IPS-NIHi7 (cell line): ENCODE measurements at regions not wholly inside any gene's neighbourhood (a gene's known extent, or its start where the extent isn't known, plus 50 kb on each side); places are given as distances from the start of the nearest gene placed in this dataset.

ENCODE experiments used
- DNase-seq: peaks from one replicate; pipeline ENCODE4 v3.0.0; 2012; ENCODE audit warnings: mixed read lengths; ENCODE audit errors: extremely low spot score

DNA sequence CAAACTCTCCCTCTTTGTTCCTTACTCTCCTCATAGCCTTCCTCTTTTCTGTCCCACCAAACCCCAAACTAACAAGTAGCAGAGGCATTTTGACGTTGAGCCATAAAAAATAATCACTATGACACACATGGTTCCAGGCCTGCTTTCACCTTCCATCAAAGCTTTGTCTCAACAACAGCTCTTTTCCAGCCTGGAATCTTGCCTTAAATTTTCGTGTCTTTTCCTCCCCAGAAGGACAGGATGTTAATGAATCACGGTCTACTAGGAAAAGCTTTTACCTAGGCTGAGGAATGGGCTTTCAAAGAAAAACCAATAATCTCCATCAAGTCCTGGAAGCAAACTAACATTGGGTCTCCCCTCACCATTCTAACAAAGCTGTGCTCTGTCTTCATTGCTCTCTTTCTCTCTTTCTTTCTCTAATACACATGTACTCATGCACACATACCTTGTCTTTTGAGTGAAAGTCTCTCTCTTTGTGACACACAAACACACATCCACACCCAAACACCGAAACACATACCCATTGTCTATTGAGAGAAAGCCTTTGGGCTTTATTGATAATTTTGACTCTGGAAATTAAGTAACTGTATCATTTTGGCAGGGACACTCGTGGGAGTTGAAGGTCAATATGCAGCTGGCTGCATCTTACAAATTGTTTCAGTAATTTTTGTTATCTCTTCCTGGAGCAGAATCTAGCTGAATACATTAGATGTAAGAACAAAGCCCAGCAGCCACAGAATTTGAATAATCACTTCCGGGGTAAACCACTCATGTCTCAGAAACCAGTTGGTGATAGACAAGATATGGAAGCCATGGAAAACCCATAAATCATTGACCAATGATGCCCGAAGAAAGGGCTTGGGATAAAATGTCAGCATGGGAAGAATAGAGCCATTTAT, 107.4 kb upstream of the SLC4A7 start:
- no peak for DNase-seq

DNA sequence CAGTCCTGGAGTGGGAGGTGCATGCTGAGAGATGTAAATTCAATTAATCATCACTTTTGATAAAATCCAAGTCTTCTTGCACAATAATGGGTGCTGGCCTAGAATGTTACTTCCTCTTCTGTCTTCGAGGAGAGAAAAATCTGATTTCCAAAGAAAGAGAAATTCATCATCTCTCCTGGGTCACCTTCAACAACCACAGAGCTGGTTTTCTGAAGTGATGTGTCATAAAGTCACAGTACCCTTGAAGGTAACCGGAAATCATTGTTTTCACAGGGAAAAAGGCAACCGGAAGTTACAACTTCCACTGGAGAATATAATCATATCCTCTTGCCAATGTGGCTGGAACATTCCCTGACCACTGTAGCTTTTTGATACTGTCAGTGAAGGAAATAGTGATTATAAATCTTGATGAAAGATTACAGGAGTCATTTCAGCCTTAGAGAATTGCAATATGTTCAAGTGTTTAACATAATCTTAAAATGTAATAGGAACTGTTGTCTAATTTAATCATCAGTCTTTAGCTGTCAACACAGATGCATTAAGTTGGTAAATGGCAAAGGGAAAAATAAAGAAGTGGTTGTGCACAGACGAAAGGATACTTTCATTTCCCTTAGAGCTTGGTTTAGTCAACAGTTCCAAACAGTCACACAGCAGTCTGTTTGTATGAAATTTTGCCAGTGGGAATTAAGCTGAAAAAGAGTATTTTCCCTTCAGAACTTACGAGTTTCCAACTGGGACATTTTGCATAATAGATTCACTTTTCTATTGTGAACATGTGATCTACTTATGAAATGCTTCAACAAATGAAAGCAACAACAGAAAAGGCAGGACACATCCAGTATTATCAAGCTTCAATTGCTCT, 106.5 kb upstream of the SLC4A7 start:
- no peak for DNase-seq

- no peak for DNase-seq
Observed at GRCh38 chr3:27589795-27590194, 105.6 kb upstream of the SLC4A7 start.

DNA sequence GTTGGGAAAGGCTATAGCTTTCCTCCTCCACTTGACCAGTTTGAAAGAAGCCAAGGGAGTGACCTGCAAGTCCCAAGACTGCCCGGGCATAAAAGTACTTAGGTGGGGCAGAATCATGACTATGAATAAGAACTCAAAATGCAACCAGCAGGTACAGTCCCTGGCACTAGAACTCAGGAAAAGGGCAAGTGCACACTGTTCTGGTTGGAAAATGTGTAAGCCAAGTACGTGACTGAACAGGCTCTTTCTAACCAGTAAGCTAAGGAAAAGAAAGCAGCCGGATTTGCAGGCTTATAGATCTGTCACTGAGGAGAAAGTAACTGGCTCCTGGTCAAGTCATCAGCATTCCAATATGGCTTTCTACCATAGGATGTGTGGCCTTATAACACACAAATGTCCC, 101.2 kb upstream of the SLC4A7 start:
- no peak for DNase-seq

GRCh38 chr3:27584874-27585273, 100.7 kb upstream of the SLC4A7 start:
- DNase-seq = no peak

GRCh38 chr3:27581852-27582251, 97.7 kb upstream of the SLC4A7 start:
- no peak for DNase-seq

DNA sequence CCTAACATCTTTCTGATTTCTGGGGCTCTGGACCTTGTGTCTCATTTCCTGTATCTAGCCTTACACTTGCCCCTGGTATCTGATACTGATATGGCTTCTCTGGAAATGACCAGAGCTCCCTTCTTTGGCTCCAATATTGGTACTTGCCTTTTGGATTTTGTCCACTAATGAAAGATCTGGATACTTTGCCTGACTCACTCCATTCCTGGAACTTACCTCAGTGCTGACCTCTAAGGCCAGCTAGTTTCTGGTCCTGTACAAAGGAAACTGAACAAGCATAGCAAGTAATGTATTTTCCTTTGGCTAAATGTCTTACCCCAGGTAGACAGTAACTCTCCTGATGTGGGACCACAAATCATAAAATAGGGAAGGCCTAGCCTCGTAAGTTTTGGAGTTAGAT, 93.8 kb upstream of the SLC4A7 start:
- DNase-seq = no peak

GRCh38 chr3:27577504-27577903, 93.3 kb upstream of the SLC4A7 start:
- no peak for DNase-seq

DNA sequence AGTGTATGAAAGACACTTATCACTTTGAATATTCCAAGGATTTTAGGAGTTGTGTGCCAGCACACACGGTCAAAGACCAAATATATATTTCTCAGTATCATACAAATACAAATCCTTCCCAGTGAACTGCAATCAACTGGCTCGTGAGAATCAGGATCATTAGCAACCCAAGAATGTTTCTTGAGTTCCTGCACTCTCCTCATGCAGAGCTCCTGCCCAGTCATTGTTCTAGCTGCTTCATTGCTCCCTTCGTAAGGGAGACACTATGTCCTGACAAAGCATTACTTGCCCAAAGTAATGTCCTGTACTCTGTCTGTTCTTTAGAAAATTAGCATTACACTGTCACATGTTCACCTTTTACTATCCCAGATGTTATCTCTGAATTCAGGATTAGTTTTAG, 92.0 kb upstream of the SLC4A7 start:
- no peak for DNase-seq

DNA sequence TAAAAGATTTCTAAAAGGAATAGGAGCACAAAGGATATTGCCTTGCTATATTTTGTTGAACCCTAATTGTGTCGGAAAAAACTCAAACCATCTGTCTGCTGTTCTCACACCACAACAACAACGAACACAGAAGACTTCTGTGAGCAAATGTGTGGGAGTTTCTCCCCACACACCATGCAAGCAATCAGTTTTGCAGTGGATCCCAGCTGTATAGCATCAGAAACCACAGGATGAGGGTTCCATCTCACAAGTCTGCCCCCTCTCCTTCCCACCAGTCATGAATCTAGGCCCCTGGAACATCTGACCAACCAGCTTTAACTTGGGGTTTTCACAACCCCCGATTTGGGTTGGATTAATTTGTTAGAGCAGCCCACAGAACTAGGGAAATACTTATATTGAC, 91.3 kb upstream of the SLC4A7 start:
- DNase-seq = no peak

DNA sequence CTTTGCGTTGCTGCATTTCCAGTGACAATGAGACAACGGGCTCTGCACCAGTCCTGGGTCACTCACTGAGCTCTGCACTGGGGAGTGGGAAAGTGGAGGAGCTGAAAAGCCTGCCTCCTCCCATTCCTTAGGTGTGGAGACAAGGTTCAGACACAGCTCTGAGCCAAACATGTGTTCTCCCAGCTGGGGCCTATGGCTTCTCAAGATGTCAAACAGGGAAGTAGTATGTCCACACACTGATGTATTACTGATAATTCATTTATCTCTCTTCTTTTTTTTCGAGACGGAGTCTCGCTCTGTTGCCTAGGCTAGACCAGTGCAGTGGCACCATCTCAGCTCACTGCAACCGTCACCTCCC, 90.2 kb upstream of the SLC4A7 start:
- no peak for DNase-seq

DNA sequence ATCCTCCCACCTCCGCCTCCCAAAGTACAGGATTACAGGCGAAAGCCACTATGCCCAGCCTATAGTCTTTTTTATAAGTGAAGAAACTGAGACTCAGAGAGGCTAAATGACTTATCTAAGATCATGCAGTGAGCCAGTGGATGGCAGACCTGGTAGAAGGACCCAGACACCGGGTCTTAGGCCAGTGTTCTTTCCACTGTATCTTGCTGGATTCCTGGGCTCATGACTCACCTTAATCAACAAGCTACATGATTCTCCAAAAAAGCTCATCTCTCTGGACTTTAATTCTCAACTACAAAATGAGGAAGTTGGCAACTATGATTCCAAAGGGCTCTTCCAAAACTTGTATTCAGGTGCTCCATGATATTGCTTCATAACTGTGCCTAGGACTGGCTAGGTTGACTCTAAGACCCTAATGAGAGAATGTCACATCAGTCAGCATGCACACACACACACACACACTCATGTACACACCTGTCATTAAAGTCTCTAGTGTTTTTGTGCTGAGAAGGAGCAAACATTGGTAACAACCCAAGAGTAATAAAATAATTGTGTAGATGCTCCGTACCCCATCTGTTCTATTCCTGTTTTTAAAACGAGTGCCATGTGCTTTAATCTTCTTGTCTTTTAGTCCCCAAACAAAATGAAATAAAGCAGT, 89.7 kb upstream of the SLC4A7 start:
- DNase-seq = no peak

DNA sequence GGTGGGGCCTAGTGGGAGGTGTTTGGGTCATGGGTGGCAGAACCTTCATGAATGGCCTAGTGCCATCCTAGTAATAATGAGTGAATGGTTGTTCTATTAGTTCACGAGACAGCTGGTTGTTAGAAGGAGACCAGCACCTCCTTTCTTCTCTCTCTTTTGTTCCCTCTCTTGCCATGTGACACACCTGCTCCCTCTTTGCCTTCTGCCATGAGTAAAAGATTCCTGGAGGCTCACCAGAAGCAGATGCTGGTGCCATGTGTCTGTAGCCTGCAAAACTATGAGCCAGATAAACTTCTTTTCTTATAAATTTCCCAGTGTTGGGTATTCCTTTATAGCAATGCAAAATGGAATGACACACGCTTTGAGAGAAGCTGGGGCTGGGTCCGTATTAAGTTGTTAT, 89.0 kb upstream of the SLC4A7 start:
- no peak for DNase-seq

DNA sequence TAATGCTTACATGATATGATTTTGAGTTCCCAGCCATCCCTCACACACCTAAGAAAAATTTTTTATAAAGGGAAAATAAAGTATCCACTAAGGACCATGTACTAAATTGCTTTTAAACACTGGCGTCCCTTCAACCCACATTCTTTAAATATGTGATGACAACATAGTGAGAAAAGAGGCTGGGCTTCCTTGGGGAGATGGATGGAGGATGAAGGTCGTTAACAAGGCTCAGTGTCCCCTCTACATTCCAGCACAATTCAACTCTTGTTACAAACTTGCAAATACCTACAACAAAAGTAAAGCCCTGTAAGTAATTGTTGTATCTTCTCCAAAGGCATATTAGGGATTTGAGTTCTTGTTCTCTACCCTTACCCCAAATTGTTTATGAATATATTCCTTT, 87.2 kb upstream of the SLC4A7 start:
- no peak for DNase-seq

- no peak for DNase-seq
Observed at GRCh38 chr3:27570421-27571106, 86.4 kb upstream of the SLC4A7 start.

DNA sequence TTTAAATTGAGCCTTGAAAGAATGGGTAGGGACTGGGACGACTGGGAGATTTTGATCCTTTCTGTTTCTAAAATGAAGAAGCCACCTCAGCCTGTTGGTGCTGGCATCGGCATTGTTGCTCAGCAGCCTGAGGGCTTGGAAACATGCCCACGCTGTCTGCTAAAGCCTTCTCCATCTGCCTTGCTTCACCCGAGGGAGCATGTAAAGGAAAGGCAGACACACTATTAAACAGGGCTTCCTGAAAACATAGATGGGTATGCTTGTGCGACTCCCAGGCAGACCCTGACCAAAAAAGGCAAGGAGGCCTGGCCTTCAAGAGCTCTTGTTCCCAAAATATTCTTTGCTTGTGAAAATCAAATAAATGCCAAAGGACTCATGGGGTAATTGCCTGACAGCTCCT, 84.2 kb upstream of the SLC4A7 start:
- no peak for DNase-seq

- DNase-seq = no peak
Observed at GRCh38 chr3:27567251-27567650, 83.1 kb upstream of the SLC4A7 start.

- DNase-seq = no peak
Observed at GRCh38 chr3:27565201-27565852, 81.1 kb upstream of the SLC4A7 start.

GRCh38 chr3:27561576-27561975, 77.4 kb upstream of the SLC4A7 start:
- DNase-seq = no peak

DNA sequence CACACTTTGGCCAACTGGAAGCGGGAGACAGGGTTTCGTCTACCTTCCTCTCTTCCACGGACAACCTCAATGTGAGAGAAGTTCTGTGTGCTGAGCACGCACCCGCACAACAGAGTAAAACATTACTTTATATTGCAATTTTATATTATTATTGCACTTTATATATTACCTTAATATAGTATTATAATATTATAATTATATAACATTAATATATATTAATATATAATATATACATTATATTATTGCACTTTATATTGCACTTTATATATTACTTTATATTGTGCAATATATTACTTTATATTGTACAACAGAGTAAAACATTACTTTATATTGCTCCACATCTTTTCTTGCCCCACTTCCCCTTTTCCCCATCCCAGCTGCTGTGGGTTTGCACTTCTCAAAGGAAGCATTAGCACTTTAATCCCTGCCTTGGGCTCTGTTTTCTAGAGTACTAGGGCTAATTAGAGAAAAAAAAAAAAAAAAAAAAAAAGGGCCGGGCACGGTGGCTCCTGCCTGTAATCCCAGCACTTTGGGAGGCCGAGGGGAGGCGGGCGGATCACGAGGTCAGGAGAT, 76.4 kb upstream of the SLC4A7 start:
- DNase-seq = no peak

GRCh38 chr3:27559835-27560234, 75.7 kb upstream of the SLC4A7 start:
- peak; percentile 34 for DNase-seq
